Adrenal gland (tissue), 5 donors: ENCODE measurements at regions not wholly inside any gene's neighbourhood (a gene's known extent, or its start where the extent isn't known, plus 50 kb on each side); places are given as distances from the start of the nearest gene placed in this dataset.

ENCODE experiments used
- POLR2A ChIP-seq, 2 donors: fragments of 450-650 bp; IDR thresholded peaks; one replicate each; pipeline ENCODE4 v1.6.1; 2017; ENCODE audit warnings: antibody characterized with exemption in 2 of 2, mild to moderate bottlenecking in 2 of 2, moderate library complexity in 1 of 2
- TF ChIP-seq, protein P1 (sequence below), 6 experiments: fragments of 450-650 bp in 4 of 6; fragments of 200-600 bp in 2 of 6; sonication (generic) in 1 of 6; IDR thresholded peaks; 1 replicate in 5 of 6; 2 replicates in 1 of 6; pipeline versions ENCODE4 v1.5.1 to v1.8.0; 2016 to 2021; ENCODE audit warnings: antibody characterized with exemption in 6 of 6, mild to moderate bottlenecking in 2 of 6, moderate library complexity in 1 of 6
- donor health status: DM: no; HTN: no; CAD: no.

DNA sequence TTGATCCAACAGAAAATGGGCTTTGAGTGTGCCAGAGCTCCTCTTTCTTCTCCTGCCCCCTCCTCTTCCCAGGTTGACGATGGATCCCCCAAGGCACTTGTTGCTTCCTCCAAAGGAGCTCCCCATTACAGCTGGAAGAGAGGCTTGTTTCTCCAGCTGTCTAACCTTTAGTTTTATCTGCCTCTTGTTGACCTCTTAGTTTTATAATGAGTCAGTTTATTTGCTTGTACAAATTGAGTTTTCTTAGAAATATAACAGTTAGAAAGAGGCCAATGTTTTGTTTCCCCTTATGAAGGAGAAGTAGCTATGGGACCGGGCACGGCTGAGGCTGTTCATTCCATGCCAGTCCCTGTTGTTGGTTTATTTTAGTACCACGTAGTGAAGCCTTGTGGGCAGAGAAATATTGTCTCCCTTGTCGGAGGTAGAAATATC lies 158.2 kb downstream of the SPRY1 start:
- TF ChIP-seq, protein P1, sequence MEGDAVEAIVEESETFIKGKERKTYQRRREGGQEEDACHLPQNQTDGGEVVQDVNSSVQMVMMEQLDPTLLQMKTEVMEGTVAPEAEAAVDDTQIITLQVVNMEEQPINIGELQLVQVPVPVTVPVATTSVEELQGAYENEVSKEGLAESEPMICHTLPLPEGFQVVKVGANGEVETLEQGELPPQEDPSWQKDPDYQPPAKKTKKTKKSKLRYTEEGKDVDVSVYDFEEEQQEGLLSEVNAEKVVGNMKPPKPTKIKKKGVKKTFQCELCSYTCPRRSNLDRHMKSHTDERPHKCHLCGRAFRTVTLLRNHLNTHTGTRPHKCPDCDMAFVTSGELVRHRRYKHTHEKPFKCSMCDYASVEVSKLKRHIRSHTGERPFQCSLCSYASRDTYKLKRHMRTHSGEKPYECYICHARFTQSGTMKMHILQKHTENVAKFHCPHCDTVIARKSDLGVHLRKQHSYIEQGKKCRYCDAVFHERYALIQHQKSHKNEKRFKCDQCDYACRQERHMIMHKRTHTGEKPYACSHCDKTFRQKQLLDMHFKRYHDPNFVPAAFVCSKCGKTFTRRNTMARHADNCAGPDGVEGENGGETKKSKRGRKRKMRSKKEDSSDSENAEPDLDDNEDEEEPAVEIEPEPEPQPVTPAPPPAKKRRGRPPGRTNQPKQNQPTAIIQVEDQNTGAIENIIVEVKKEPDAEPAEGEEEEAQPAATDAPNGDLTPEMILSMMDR (IDR thresholded peaks at IDR 0.05), result no peak
- TF ChIP-seq POLR2A (IDR thresholded peaks at IDR 0.05), result no peak
